GM21786 (cell line): ENCODE measurements at regions not wholly inside any gene's neighbourhood (a gene's known extent, or its start where the extent isn't known, plus 50 kb on each side); places are given as distances from the start of the nearest gene placed in this dataset.
"Not testable (repeated sequence)": the region's sequence is repeated elsewhere in the genome, so short reads cannot be mapped to it uniquely, and the experiment has no call there.

Experiments used
- ATAC-seq: cut with Tn5 transposase; IDR thresholded peaks from one replicate; pipeline ENCODE4 v1.9.1; 2021; ENCODE audit not compliant: unreplicated experiment

GRCh38 chr2:14751581-14751980, 119.1 kb downstream of the LRATD1 start:
- no peak for ATAC-seq

- no peak for ATAC-seq
Observed at GRCh38 chr2:14752295-14752694, 119.8 kb downstream of the LRATD1 start.

GRCh38 chr2:14756122-14756541, 123.6 kb downstream of the LRATD1 start:
- no peak for ATAC-seq

GRCh38 chr2:14756981-14757657, 124.6 kb downstream of the LRATD1 start:
- no peak for ATAC-seq

- ATAC-seq: no peak
Observed at GRCh38 chr2:14759082-14759481, 126.6 kb downstream of the LRATD1 start.

GRCh38 chr2:14760169-14760568, 127.7 kb downstream of the LRATD1 start:
- no peak for ATAC-seq

- no peak for ATAC-seq
Observed at GRCh38 chr2:14761118-14761517, 128.6 kb downstream of the LRATD1 start.

- ATAC-seq: no peak
Observed at GRCh38 chr2:14773696-14774095, 141.2 kb downstream of the LRATD1 start.

GRCh38 chr2:14774436-14774968, 142.0 kb downstream of the LRATD1 start:
- ATAC-seq: no peak

- ATAC-seq: no peak
Observed at GRCh38 chr2:14776216-14776615, 143.7 kb downstream of the LRATD1 start.

GRCh38 chr2:14778015-14778414, 145.5 kb downstream of the LRATD1 start:
- ATAC-seq: no peak

GRCh38 chr2:14779252-14779651, 146.7 kb downstream of the LRATD1 start:
- ATAC-seq: no peak

- ATAC-seq: no peak
Observed at GRCh38 chr2:14781142-14781541, 148.6 kb downstream of the LRATD1 start.

GRCh38 chr2:14788814-14789213, 156.3 kb downstream of the LRATD1 start:
- ATAC-seq: not testable (repeated sequence)

- no peak for ATAC-seq
Observed at GRCh38 chr2:14790041-14790640, 157.6 kb downstream of the LRATD1 start.

GRCh38 chr2:14803994-14804393, 171.5 kb downstream of the LRATD1 start:
- ATAC-seq: no peak

GRCh38 chr2:14804902-14805301, 172.4 kb downstream of the LRATD1 start:
- ATAC-seq: no peak

- ATAC-seq: no peak
Observed at GRCh38 chr2:14806613-14807012, 174.1 kb downstream of the LRATD1 start.

GRCh38 chr2:14815201-14815600, 182.7 kb downstream of the LRATD1 start:
- ATAC-seq: no peak

GRCh38 chr2:14816069-14817060, 183.8 kb downstream of the LRATD1 start:
- no peak for ATAC-seq

- no peak for ATAC-seq
Observed at GRCh38 chr2:14817848-14818247, 185.3 kb downstream of the LRATD1 start.
